ENCODE measurements at regions not wholly inside any gene's neighbourhood (a gene's known extent, or its start where the extent isn't known, plus 50 kb on each side); places are given as distances from the start of the nearest gene placed in this dataset.
"Not testable (repeated sequence)": the region's sequence is repeated elsewhere in the genome, so short reads cannot be mapped to it uniquely, and the experiment has no call there.

DNA sequence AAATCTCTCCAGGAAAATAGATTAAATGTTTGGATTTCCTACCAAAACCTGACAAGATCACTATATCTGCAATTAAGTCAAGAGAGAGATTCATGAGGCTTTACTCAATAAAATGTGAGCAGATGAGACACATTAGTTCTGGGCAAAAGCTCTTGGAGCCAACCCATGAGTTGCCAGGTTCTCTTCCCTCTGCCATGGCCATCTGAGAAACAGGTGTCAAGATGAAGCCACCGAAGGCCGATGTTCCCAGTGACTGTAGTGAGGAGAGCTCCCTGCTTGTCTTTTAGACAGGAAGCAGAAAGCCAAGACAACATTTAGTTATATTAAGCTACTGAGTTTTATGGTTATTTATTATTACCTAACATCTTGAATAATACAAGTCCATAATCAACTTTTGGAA, 1068.7 kb downstream of the STPG2 start:
- no peak overlapping the region for H3K27ac Mint-ChIP-seq
- no peaks in the 10 kb centered on the region for H3K36me3 Mint-ChIP-seq (ENCODE audit: low read depth)

DNA sequence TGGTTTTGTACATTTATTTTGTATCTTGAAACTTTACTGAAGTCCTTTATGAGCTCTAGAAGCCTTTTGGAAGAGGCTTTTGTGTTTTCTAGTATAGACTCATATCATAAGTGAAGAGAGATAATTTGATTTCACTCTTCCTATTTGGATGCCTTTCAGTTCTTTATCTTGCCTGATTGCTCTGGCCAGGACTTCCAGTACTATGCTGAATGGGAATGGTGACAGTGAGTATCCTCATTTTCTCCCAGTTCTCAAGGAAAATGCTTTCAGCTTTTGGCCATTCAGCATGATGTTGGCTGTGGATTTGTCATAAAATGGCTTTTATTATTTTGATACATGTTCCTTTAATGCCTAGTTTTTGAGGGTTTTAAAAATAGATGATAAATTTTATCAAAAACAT, 1061.3 kb downstream of the STPG2 start:
- no peak overlapping the region for H3K4me3 Mint-ChIP-seq
- TF ChIP-seq CTCF (IDR thresholded peaks at IDR 0.05) = no peak
- H3K36me3 Mint-ChIP-seq (ENCODE audit: low read depth) = no peaks in the 10 kb centered on the region
- H3K9me3 Mint-ChIP-seq = no peaks in the 10 kb centered on the region
- no peak for DNase-seq
- no peaks in the 10 kb centered on the region for H3K4me1 Mint-ChIP-seq
- peaks cover 2% of the 10 kb centered on the region for H3K27me3 Mint-ChIP-seq (ENCODE audit: low read depth, poor library complexity)
- no peak overlapping the region for H3K27ac Mint-ChIP-seq

More for the DNA sequence above, 1068.7 kb downstream of the STPG2 start:
- H3K4me1 Mint-ChIP-seq = peaks cover 14% of the 10 kb centered on the region
- TF ChIP-seq CTCF (IDR thresholded peaks at IDR 0.05) = no peak
- peaks cover 3% of the 10 kb centered on the region for H3K27me3 Mint-ChIP-seq (ENCODE audit: low read depth, poor library complexity)
- H3K9me3 Mint-ChIP-seq = no peaks in the 10 kb centered on the region
- H3K4me3 Mint-ChIP-seq = no peak overlapping the region
- no peak for DNase-seq

GRCh38 chr4:97097036-97097435, 1046.2 kb downstream of the STPG2 start:
- not testable (repeated sequence) for H3K9me3 Mint-ChIP-seq; H3K4me1 Mint-ChIP-seq; H3K27ac Mint-ChIP-seq; H3K36me3 Mint-ChIP-seq (ENCODE audit: low read depth); H3K4me3 Mint-ChIP-seq; DNase-seq; H3K27me3 Mint-ChIP-seq (ENCODE audit: low read depth, poor library complexity)

DNA sequence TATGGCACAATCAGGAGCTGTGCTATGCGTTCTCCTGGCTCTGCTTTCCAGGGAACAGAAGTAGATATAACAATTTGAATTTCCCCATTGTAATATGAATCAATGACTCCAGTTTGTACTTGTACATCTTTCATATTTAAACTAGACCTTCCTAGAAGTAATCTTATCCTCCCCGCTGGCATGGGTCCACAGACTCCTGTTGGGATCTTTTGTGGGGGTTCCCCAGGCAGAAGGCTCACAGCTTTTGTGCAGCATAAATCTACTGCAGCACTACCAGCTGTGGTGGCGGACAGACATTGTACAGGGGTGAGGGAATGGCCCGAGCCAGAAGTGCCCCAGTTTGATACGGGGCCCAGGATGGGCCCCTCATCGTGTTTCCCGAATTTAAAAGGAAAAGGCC, 1042.1 kb downstream of the STPG2 start:
- H3K4me1 Mint-ChIP-seq; H3K27me3 Mint-ChIP-seq (ENCODE audit: low read depth, poor library complexity); H3K4me3 Mint-ChIP-seq; H3K9me3 Mint-ChIP-seq; DNase-seq; H3K27ac Mint-ChIP-seq; H3K36me3 Mint-ChIP-seq (ENCODE audit: low read depth): not testable (repeated sequence)

DNA sequence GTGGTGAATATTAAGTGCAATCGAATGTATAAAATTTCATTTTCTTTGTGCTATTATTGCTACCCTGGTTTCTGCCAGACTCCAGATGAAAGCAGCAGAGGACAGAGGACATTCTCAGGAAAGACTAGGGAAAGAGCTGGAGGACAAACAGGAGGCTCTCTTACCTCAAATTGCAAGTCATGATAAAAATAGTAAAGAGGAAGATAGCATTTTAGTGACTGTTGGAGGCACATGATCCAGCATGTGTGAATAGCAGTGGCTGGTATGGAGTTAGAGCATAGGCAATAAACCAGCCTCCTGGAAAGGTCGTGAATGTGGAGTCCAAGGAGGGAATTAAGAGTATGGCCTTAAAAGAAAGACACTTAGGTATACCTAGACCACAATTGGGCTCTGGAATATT, 1040.0 kb downstream of the STPG2 start:
- no peak overlapping the region for H3K4me3 Mint-ChIP-seq
- TF ChIP-seq CTCF (IDR thresholded peaks at IDR 0.05) = no peak
- H3K27ac Mint-ChIP-seq = no peak overlapping the region
- H3K27me3 Mint-ChIP-seq (ENCODE audit: low read depth, poor library complexity) = no peaks in the 10 kb centered on the region
- DNase-seq = no peak
- no peaks in the 10 kb centered on the region for H3K9me3 Mint-ChIP-seq
- H3K36me3 Mint-ChIP-seq (ENCODE audit: low read depth) = no peaks in the 10 kb centered on the region
- peaks cover 9% of the 10 kb centered on the region for H3K4me1 Mint-ChIP-seq

GRCh38 chr4:97104006-97104405, 1039.3 kb downstream of the STPG2 start:
- H3K4me3 Mint-ChIP-seq = no peak overlapping the region

More at GRCh38 chr4:97104006-97104405, 1039.3 kb downstream of the STPG2 start:
- Mint-ChIP-seq H3K4me1 (peaks cover 9% of the 10 kb centered on the region), H3K27me3 (ENCODE audit: low read depth, poor library complexity) (no peaks in the 10 kb centered on the region), H3K36me3 (ENCODE audit: low read depth) (no peaks in the 10 kb centered on the region), H3K27ac (no peak overlapping the region), H3K9me3 (no peaks in the 10 kb centered on the region)
- DNase-seq = no peak
- TF ChIP-seq CTCF (IDR thresholded peaks at IDR 0.05) = no peak
